ENCODE measurements at regions not wholly inside any gene's neighbourhood (a gene's known extent, or its start where the extent isn't known, plus 50 kb on each side); places are given as distances from the start of the nearest gene placed in this dataset.

DNA sequence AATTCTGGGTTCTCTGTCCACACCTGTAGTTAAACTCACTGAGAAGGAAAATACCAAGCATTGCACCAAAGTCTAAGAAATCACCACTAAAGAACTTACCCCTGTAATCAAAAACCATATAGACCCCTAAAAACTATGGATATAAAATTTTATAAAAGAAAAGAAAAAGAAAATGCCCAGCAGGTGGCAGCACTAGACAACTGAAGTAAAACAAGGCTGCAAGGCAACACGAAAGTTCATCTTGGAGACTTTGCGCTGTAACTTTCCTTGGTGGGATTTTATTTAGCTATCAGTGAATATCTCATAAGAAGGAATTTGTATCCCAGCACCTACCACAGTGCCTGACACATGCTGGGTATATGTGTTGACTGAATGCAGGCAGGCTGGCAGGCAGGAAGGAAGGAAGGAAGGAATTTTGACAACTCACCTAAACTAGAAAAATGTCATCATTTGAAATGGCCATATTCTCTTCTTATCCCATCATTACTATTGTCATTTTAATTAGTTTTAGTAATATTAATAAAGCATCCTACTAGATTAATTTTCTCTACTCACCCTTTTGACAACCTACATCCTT is 68.2 kb upstream of the ETV6 start:
- no peaks in the 10 kb centered on the region for H3K36me3 ChIP-seq
- no peaks in the 10 kb centered on the region for H3K9me3 ChIP-seq
- no peak overlapping the region for H3K27ac ChIP-seq
- TF ChIP-seq, protein P1, sequence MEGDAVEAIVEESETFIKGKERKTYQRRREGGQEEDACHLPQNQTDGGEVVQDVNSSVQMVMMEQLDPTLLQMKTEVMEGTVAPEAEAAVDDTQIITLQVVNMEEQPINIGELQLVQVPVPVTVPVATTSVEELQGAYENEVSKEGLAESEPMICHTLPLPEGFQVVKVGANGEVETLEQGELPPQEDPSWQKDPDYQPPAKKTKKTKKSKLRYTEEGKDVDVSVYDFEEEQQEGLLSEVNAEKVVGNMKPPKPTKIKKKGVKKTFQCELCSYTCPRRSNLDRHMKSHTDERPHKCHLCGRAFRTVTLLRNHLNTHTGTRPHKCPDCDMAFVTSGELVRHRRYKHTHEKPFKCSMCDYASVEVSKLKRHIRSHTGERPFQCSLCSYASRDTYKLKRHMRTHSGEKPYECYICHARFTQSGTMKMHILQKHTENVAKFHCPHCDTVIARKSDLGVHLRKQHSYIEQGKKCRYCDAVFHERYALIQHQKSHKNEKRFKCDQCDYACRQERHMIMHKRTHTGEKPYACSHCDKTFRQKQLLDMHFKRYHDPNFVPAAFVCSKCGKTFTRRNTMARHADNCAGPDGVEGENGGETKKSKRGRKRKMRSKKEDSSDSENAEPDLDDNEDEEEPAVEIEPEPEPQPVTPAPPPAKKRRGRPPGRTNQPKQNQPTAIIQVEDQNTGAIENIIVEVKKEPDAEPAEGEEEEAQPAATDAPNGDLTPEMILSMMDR (IDR thresholded peaks at IDR 0.05) = peak; percentile 17
- H3K27me3 ChIP-seq = no peaks in the 10 kb centered on the region
- H3K4me3 ChIP-seq (ENCODE audit: low read depth in 1 of 2, low read length in 1 of 2) = no peak overlapping the region
- H3K4me1 ChIP-seq (ENCODE audit: control insufficient read depth in 1 of 2, insufficient read depth in 1 of 2, low read depth in 1 of 2, low read length in 1 of 2) = peaks cover 4% of the 10 kb centered on the region in 2 experiments

DNA sequence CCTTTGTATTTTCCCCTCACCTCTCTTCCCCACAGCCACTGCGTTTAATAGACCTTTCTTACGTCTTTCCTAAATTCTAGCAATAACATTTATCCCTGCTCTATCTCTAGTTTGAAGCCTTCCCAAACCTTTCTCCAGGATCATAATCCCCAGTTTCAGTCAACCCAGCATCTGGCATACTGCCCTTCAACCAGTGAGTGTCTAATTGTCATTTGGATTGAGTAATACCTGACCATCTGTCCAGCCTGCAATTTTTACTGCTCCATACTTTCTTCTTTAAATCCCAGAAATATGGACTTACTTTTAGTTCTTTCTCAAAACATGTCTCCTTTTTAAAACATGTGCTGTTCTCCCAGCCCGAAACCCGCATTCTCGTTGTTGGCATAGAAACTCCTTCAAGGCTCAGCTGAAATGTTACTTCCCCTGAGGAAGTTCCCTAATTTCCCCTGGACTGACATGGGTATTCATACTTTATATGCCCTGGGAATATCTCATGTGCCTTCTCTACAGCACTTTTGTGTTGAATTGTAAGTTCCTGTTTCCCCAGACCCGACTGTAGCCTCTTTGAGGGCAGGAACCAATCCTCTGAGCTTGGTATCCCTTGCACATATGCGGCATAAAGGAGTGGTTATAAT is 65.1 kb upstream of the ETV6 start:
- no peaks in the 10 kb centered on the region for H3K36me3 ChIP-seq
- no peak overlapping the region for H3K27ac ChIP-seq
- no peaks in the 10 kb centered on the region for H3K27me3 ChIP-seq
- no peak overlapping the region for H3K4me3 ChIP-seq (ENCODE audit: low read depth in 1 of 2, low read length in 1 of 2)
- TF ChIP-seq, protein P1 (IDR thresholded peaks at IDR 0.05) = no peak
- no peaks in the 10 kb centered on the region for H3K9me3 ChIP-seq
- peaks cover 4% of the 10 kb centered on the region in 2 experiments for H3K4me1 ChIP-seq (ENCODE audit: control insufficient read depth in 1 of 2, insufficient read depth in 1 of 2, low read depth in 1 of 2, low read length in 1 of 2)

DNA sequence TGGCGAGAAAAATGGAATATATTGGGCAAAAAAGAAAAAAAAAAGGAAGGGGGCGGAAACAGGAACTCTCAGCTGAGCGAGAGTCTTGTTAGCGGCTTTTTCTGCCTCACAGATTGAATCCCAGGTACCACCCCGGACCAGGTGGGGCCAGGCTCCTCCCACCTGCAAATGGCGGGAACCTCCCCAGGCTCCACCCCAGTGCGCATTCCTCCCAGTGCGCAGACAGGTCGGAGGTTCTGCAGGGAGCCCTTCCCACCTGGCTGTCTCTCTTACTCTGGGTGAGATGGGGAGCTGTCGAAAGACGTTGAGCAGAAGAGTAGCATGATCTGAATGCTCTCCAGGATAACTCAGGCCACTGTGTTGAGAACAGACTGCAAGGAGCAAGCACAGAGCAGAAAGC is 57.0 kb upstream of the ETV6 start:
- H3K27ac ChIP-seq = no peak overlapping the region
- H3K4me1 ChIP-seq (ENCODE audit: control insufficient read depth in 1 of 2, insufficient read depth in 1 of 2, low read depth in 1 of 2, low read length in 1 of 2) = peaks cover 20 to 26% of the 10 kb centered on the region in 2 experiments
- no peaks in the 10 kb centered on the region for H3K36me3 ChIP-seq
- no peaks in the 10 kb centered on the region for H3K9me3 ChIP-seq
- peaks cover 6% of the 10 kb centered on the region for H3K27me3 ChIP-seq
- no peak overlapping the region for H3K4me3 ChIP-seq (ENCODE audit: low read depth in 1 of 2, low read length in 1 of 2)
- TF ChIP-seq, protein P1 (IDR thresholded peaks at IDR 0.05) = no peak

DNA sequence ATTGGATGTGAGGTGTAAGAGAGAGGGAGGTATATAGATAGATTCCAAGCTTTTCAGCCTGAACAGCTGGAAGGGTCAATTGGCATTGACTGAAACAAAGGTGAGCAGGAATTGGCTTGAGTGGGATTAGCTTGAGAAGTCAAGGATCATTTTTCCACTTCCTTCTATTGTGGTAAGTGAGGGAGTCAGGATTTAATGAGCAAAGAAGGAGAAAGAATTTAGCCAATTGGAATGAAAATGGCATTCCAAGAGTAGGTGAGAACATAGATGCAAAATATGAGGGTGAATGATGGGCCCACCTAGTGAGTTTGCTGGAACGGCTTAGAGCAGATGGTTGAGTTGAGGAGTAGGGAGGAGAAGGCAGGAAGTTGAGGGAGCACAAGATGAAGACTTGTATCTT is 56.5 kb upstream of the ETV6 start:
- Histone ChIP-seq H3K27me3 (peaks cover 6% of the 10 kb centered on the region), H3K4me3 (ENCODE audit: low read depth in 1 of 2, low read length in 1 of 2) (no peak overlapping the region), H3K27ac (no peak overlapping the region), H3K4me1 (ENCODE audit: control insufficient read depth in 1 of 2, insufficient read depth in 1 of 2, low read depth in 1 of 2, low read length in 1 of 2) (peaks cover 20 to 26% of the 10 kb centered on the region in 2 experiments), H3K9me3 (no peaks in the 10 kb centered on the region), H3K36me3 (no peaks in the 10 kb centered on the region)
- TF ChIP-seq, protein P1 (IDR thresholded peaks at IDR 0.05) = no peak

DNA sequence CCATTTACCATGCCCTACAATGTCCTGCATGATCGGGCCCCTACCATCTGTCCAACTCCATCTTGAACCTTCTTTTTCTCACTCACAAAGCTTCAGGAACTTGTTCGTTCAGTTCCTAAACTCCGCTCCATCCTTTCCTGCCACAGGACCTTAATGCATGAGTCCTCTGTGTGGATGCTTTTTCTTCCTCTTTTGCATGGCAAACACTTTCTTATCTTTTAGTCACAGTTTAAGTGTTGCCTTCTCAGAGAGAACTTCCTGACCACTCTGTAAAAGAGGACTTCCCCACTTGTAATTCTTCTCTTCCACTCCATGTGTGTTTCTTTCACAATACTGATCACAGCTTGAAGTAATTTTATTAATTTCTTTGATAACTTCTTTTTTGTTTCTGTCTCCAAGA is 54.4 kb upstream of the ETV6 start:
- Histone ChIP-seq H3K9me3 (no peaks in the 10 kb centered on the region), H3K4me3 (ENCODE audit: low read depth in 1 of 2, low read length in 1 of 2) (no peak overlapping the region), H3K27me3 (peaks cover 6% of the 10 kb centered on the region), H3K4me1 (ENCODE audit: control insufficient read depth in 1 of 2, insufficient read depth in 1 of 2, low read depth in 1 of 2, low read length in 1 of 2) (peaks cover 20 to 26% of the 10 kb centered on the region in 2 experiments), H3K27ac (peak overlapping the region; percentile 51), H3K36me3 (no peaks in the 10 kb centered on the region)
- TF ChIP-seq, protein P1 (IDR thresholded peaks at IDR 0.05) = no peak
